ENCODE measurements at regions not wholly inside any gene's neighbourhood (a gene's known extent, or its start where the extent isn't known, plus 50 kb on each side); places are given as distances from the start of the nearest gene placed in this dataset.

DNA sequence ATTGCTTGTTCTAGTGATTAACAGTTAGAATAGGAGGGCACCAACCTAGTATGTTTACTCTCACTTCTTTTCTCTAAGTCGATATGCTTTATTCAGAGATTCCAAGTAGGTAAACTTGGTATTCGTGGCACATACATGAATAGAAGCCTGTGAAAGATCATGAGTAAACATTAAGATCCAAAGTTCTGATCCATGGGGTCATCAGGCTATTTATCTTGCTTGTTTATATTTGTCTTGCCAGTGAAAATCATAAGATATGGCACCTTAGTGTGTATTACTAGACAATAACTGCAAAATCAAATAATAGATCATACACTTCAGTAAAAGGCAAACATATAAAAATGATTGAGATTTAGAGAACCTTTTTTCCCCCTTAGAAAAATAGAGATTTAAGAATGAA lies 56.5 kb upstream of the LHFPL3 start:
- no peaks in the 10 kb centered on the region for H4K20me1 ChIP-seq (ENCODE audit: control insufficient read depth, insufficient read depth)
- no peaks in the 10 kb centered on the region; the same call in 2 of the 3 replicates for H3K9me3 ChIP-seq (replicated peaks; ENCODE audit: control insufficient read depth, insufficient read depth, low read length)
- intact Hi-C loops (cut with micrococcal nuclease; ENCODE audit: unreplicated experiment) (loop anchor here (1.0 to 5.0 kb wide), 2 partner anchors 575 to 646 kb away; no protein-coding TSS in a partner anchor), in situ Hi-C loops (cut with MboI) (no loop called here)
- CTCF ChIA-PET = no interaction called here
- no peaks in the 10 kb centered on the region for H3K27me3 ChIP-seq (replicated peaks in 1 of 2; ENCODE audit: control insufficient read depth in 2 of 2, insufficient read depth in 2 of 2, low read length in 1 of 2)
- H3K27ac ChIP-seq (ENCODE audit: control insufficient read depth, insufficient read depth) = no peak overlapping the region
- WGBS (ENCODE audit: insufficient coverage, insufficient replicate concordance, low lambda C conversion rate, missing lambda C conversion rate) = 14% methylated on average over 2 of the region's 2 CpGs
- no peak for FAIRE-seq
- POLR2A ChIA-PET = no interaction called here
- H3K4me1 ChIP-seq (ENCODE audit: control insufficient read depth, insufficient read depth, low read length) = no peaks in the 10 kb centered on the region
- H3K4me2 ChIP-seq (ENCODE audit: control insufficient read depth, insufficient read depth) = no peak overlapping the region
- no peaks in the 10 kb centered on the region for H3K79me2 ChIP-seq (ENCODE audit: control insufficient read depth, insufficient read depth, low read length)
- no TSS peak for BruUV-seq (replicated peaks)
- H3K9ac ChIP-seq (ENCODE audit: control insufficient read depth, insufficient read depth, low read length) = no peak overlapping the region
- H3K4me3 ChIP-seq = no peak overlapping the region
- H3K36me3 ChIP-seq (ENCODE audit: control insufficient read depth in 2 of 2, insufficient read depth in 2 of 2, low read length in 1 of 2) = no peaks in the 10 kb centered on the region
- no peak for DNase-seq (ENCODE audit: low read depth, low spot score)
- RAD21 ChIA-PET (ENCODE audit: unreplicated experiment) = no interaction called here
- no peak for TF ChIP-seq TCF12 (IDR thresholded peaks at IDR 0.05; ENCODE audit: low read depth, low read length)
- TF ChIP-seq, protein P1, sequence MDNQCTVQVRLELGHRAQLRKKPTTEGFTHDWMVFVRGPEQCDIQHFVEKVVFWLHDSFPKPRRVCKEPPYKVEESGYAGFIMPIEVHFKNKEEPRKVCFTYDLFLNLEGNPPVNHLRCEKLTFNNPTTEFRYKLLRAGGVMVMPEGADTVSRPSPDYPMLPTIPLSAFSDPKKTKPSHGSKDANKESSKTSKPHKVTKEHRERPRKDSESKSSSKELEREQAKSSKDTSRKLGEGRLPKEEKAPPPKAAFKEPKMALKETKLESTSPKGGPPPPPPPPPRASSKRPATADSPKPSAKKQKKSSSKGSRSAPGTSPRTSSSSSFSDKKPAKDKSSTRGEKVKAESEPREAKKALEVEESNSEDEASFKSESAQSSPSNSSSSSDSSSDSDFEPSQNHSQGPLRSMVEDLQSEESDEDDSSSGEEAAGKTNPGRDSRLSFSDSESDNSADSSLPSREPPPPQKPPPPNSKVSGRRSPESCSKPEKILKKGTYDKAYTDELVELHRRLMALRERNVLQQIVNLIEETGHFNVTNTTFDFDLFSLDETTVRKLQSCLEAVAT (IDR thresholded peaks at IDR 0.05) = no peak
- no peak for ATAC-seq
- H2AFZ ChIP-seq (ENCODE audit: control insufficient read depth, low read depth, low read length) = no peak overlapping the region
- SMC1A ChIA-PET (ENCODE audit: uncharacterized antibody, unreplicated experiment) = interaction anchor here (0.6 kb wide), 1 partner anchor 570 kb away, joined by 3 read pairs; no protein-coding TSS in a partner anchor

DNA sequence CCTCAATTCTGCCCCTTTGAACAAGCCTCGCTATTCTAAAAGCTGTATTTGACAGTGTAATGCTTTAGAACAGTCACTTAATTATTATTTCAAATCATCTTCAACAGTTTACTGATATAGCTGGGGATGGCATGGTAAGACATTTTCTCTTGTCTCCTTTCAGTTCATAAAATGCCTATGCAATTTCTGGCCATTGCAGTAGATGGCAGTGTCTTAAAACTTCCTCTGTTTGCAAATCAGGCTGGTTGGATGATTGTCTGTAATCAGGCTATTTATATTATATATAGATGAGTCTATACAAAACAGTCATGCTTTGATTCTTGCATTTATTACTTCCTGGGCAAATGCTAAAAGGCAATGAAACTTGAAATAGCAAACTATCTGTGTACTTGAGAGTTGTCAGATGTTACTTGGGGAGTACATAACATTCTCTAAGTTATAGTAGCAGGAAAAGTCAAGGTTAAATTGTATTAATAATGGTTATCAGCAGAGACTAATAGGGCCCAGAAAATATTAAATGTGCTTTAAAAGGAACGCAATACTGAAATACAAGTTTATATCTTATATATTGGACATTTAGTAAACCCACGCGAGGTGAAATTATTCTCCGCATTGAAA lies 55.5 kb upstream of the LHFPL3 start:
- SMC1A ChIA-PET (ENCODE audit: uncharacterized antibody, unreplicated experiment) = interaction anchor here (0.6 kb wide), 1 partner anchor 569 kb away, joined by 3 read pairs; no protein-coding TSS in a partner anchor
- Histone ChIP-seq H3K4me2 (ENCODE audit: control insufficient read depth, insufficient read depth) (no peak overlapping the region), H3K9ac (ENCODE audit: control insufficient read depth, insufficient read depth, low read length) (no peak overlapping the region), H3K79me2 (ENCODE audit: control insufficient read depth, insufficient read depth, low read length) (no peaks in the 10 kb centered on the region), H3K27me3 (replicated peaks in 1 of 2; ENCODE audit: control insufficient read depth in 2 of 2, insufficient read depth in 2 of 2, low read length in 1 of 2) (no peaks in the 10 kb centered on the region), H3K27ac (ENCODE audit: control insufficient read depth, insufficient read depth) (no peak overlapping the region), H3K9me3 (replicated peaks; ENCODE audit: control insufficient read depth, insufficient read depth, low read length) (no peaks in the 10 kb centered on the region; the same call in 2 of the 3 replicates), H4K20me1 (ENCODE audit: control insufficient read depth, insufficient read depth) (no peaks in the 10 kb centered on the region), H3K4me3 (no peak overlapping the region), H3K4me1 (ENCODE audit: control insufficient read depth, insufficient read depth, low read length) (no peaks in the 10 kb centered on the region), H3K36me3 (ENCODE audit: control insufficient read depth in 2 of 2, insufficient read depth in 2 of 2, low read length in 1 of 2) (no peaks in the 10 kb centered on the region), H2AFZ (ENCODE audit: control insufficient read depth, low read depth, low read length) (no peak overlapping the region)
- TF ChIP-seq RAD21 (IDR thresholded peaks at IDR 0.05; ENCODE audit: insufficient read depth, low read depth, low read length) = peak; percentile 63
- TF ChIP-seq, protein P2, sequence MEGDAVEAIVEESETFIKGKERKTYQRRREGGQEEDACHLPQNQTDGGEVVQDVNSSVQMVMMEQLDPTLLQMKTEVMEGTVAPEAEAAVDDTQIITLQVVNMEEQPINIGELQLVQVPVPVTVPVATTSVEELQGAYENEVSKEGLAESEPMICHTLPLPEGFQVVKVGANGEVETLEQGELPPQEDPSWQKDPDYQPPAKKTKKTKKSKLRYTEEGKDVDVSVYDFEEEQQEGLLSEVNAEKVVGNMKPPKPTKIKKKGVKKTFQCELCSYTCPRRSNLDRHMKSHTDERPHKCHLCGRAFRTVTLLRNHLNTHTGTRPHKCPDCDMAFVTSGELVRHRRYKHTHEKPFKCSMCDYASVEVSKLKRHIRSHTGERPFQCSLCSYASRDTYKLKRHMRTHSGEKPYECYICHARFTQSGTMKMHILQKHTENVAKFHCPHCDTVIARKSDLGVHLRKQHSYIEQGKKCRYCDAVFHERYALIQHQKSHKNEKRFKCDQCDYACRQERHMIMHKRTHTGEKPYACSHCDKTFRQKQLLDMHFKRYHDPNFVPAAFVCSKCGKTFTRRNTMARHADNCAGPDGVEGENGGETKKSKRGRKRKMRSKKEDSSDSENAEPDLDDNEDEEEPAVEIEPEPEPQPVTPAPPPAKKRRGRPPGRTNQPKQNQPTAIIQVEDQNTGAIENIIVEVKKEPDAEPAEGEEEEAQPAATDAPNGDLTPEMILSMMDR (IDR thresholded peaks at IDR 0.05 in 2 of 3, conservative IDR thresholded peaks at IDR 0.05 in 1 of 3; ENCODE audit: control insufficient read depth in 2 of 3, extremely low read depth in 1 of 3, insufficient read depth in 1 of 3, low read depth in 3 of 3, low read length in 3 of 3) = peak; percentile 52 to 61 (median 57)
- TF ChIP-seq MEF2A (IDR thresholded peaks at IDR 0.05; ENCODE audit: insufficient read depth, low read depth, low read length) = no peak
- peak; percentile 58; the same call in 1 of the 2 replicates for TF ChIP-seq SMC3 (IDR thresholded peaks at IDR 0.05; ENCODE audit: borderline replicate concordance, low read length)
- no peak for TF ChIP-seq RCOR1 (conservative IDR thresholded peaks at IDR 0.05; ENCODE audit: low read depth, low read length)
- peak; percentile 62 for ATAC-seq
- no peak for DNase-seq (ENCODE audit: low read depth, low spot score)
- in situ Hi-C loops (cut with MboI) (no loop called here), intact Hi-C loops (cut with micrococcal nuclease; ENCODE audit: unreplicated experiment) (loop anchor here (1.0 to 5.0 kb wide), 2 partner anchors 574 to 645 kb away; no protein-coding TSS in a partner anchor)
- FAIRE-seq = peak; percentile 88
- WGBS (ENCODE audit: insufficient coverage, insufficient replicate concordance, low lambda C conversion rate, missing lambda C conversion rate) = 68% methylated on average over 5 of the region's 5 CpGs
- POLR2A ChIA-PET = no interaction called here
- RAD21 ChIA-PET (ENCODE audit: unreplicated experiment) = interaction anchor here (0.7 kb wide), 1 partner anchor 679 kb away, joined by 3 read pairs; no protein-coding TSS in a partner anchor
- CTCF ChIA-PET = interaction anchor here (1.0 to 2.1 kb wide), 4 partner anchors 9 to 645 kb away, joined by 3 to 5 read pairs (median 4); no protein-coding TSS in a partner anchor
- no TSS peak for BruUV-seq (replicated peaks)

All from GM12878 (cell line).